OCI-LY3 (cell line): ENCODE measurements at regions not wholly inside any gene's neighbourhood (a gene's known extent, or its start where the extent isn't known, plus 50 kb on each side); places are given as distances from the start of the nearest gene placed in this dataset.

Experiments
- EZH2phosphoT487 ChIP-seq: fragments of 200-600 bp; shearing (Covaris generic); IDR thresholded peaks from 2 replicates; pipeline ENCODE4 v1.6.1; 2018; ENCODE audit warnings: antibody characterized with exemption, mixed run types, low read depth
- TF ChIP-seq, protein P1 (sequence below): fragments of 200-600, 300-600 bp; sonication (generic); IDR thresholded peaks from 2 replicates; pipeline ENCODE4 v1.5.1; 2014; ENCODE audit warnings: antibody characterized with exemption, low read length, low read depth

DNA sequence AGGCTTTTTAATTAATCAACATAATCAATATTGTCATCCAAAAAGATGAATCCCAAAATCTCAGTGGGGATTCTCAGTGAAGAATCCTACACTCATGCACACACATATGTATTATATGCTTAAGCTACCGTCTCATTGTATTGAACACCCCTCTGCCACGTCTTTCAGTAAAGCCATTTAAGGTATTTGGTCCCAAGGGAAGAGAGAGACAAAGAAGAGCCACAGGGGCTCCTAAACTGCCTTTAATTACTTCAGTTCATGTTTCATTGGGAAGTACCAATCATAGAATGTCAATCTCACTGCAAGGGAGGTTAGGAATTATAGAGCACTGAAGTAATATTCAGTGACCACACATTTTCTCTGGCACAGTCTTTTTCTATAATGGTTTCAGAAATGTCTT, 388.6 kb upstream of the NEGR1 start:
- TF ChIP-seq, protein P1, sequence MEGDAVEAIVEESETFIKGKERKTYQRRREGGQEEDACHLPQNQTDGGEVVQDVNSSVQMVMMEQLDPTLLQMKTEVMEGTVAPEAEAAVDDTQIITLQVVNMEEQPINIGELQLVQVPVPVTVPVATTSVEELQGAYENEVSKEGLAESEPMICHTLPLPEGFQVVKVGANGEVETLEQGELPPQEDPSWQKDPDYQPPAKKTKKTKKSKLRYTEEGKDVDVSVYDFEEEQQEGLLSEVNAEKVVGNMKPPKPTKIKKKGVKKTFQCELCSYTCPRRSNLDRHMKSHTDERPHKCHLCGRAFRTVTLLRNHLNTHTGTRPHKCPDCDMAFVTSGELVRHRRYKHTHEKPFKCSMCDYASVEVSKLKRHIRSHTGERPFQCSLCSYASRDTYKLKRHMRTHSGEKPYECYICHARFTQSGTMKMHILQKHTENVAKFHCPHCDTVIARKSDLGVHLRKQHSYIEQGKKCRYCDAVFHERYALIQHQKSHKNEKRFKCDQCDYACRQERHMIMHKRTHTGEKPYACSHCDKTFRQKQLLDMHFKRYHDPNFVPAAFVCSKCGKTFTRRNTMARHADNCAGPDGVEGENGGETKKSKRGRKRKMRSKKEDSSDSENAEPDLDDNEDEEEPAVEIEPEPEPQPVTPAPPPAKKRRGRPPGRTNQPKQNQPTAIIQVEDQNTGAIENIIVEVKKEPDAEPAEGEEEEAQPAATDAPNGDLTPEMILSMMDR, result no peak
- TF ChIP-seq EZH2phosphoT487, result no peak
